HL-60 (cell line): ENCODE measurements at regions not wholly inside any gene's neighbourhood (a gene's known extent, or its start where the extent isn't known, plus 50 kb on each side); places are given as distances from the start of the nearest gene placed in this dataset.

ENCODE experiments used
- GABPA ChIP-seq: IDR thresholded peaks from 2 replicates; pipeline ENCODE4 v1.6.1; 2012; ENCODE audit warnings: low read depth
- POLR2AphosphoS5 ChIP-seq: IDR thresholded peaks from 2 replicates; pipeline ENCODE4 v1.6.1; 2012; ENCODE audit warnings: low read depth
- SPI1 ChIP-seq: IDR thresholded peaks from 2 replicates; pipeline ENCODE4 v1.6.1; 2012; ENCODE audit warnings: low read depth, mild to moderate bottlenecking, borderline replicate concordance
- TF ChIP-seq, protein P1 (sequence below): IDR thresholded peaks from one replicate; pipeline ENCODE4 v1.5.1; 2011; ENCODE audit warnings: low read length, control low read depth, inconsistent platforms; ENCODE audit not compliant: insufficient read depth
- TF ChIP-seq, protein P2 (sequence below): IDR thresholded peaks from 2 replicates; pipeline ENCODE4 v1.6.1; 2012; ENCODE audit warnings: low read depth; ENCODE audit not compliant: insufficient replicate concordance

DNA sequence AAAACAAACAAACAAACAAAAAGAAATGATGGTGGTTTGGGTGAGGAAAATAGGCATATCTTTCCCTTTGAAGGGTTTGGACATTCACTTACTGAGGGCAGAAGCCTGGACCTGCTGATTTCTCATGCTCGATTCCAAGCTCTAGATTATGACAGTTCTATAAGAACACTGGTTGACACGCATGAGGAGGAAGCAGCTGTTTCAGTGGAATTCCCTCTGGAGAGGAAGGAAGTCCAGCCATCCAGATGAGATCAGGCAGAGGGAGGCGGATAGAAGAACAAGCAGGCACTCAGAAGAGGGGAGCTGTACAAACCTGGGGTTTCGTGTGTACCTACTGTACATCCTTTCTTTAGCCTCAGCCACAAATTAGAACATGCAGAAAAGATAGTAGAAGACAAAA lies 691.9 kb downstream of the INHBA start:
- TF ChIP-seq, protein P1, sequence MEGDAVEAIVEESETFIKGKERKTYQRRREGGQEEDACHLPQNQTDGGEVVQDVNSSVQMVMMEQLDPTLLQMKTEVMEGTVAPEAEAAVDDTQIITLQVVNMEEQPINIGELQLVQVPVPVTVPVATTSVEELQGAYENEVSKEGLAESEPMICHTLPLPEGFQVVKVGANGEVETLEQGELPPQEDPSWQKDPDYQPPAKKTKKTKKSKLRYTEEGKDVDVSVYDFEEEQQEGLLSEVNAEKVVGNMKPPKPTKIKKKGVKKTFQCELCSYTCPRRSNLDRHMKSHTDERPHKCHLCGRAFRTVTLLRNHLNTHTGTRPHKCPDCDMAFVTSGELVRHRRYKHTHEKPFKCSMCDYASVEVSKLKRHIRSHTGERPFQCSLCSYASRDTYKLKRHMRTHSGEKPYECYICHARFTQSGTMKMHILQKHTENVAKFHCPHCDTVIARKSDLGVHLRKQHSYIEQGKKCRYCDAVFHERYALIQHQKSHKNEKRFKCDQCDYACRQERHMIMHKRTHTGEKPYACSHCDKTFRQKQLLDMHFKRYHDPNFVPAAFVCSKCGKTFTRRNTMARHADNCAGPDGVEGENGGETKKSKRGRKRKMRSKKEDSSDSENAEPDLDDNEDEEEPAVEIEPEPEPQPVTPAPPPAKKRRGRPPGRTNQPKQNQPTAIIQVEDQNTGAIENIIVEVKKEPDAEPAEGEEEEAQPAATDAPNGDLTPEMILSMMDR, result no peak
- TF ChIP-seq, protein P2, sequence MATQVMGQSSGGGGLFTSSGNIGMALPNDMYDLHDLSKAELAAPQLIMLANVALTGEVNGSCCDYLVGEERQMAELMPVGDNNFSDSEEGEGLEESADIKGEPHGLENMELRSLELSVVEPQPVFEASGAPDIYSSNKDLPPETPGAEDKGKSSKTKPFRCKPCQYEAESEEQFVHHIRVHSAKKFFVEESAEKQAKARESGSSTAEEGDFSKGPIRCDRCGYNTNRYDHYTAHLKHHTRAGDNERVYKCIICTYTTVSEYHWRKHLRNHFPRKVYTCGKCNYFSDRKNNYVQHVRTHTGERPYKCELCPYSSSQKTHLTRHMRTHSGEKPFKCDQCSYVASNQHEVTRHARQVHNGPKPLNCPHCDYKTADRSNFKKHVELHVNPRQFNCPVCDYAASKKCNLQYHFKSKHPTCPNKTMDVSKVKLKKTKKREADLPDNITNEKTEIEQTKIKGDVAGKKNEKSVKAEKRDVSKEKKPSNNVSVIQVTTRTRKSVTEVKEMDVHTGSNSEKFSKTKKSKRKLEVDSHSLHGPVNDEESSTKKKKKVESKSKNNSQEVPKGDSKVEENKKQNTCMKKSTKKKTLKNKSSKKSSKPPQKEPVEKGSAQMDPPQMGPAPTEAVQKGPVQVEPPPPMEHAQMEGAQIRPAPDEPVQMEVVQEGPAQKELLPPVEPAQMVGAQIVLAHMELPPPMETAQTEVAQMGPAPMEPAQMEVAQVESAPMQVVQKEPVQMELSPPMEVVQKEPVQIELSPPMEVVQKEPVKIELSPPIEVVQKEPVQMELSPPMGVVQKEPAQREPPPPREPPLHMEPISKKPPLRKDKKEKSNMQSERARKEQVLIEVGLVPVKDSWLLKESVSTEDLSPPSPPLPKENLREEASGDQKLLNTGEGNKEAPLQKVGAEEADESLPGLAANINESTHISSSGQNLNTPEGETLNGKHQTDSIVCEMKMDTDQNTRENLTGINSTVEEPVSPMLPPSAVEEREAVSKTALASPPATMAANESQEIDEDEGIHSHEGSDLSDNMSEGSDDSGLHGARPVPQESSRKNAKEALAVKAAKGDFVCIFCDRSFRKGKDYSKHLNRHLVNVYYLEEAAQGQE, result no peak
- no peak for TF ChIP-seq POLR2AphosphoS5
- no peak for TF ChIP-seq SPI1
- TF ChIP-seq GABPA, result no peak
